CD4-positive, CD25-positive, alpha-beta regulatory T cell (primary cell): ENCODE measurements at regions not wholly inside any gene's neighbourhood (a gene's known extent, or its start where the extent isn't known, plus 50 kb on each side); places are given as distances from the start of the nearest gene placed in this dataset.
"Not testable (repeated sequence)": the region's sequence is repeated elsewhere in the genome, so short reads cannot be mapped to it uniquely, and the experiment has no call there.

Source experiments
- ATAC-seq, 2 donors: fragments of 150-1000 bp; cut with Tn5 transposase; one replicate each; pipeline ENCODE4 v1.10.0; 2021; ENCODE audit warnings: low read depth in 2 of 2, moderate number of reproducible peaks in 2 of 2, moderate library complexity in 1 of 2
- DNase-seq, 3 donors: peaks; one replicate each; pipeline versions ENCODE4 v3.0.0 to v3.0.0-alpha.2; 2012 to 2022; ENCODE audit warnings: mixed read lengths in 1 of 3
- H3K27ac ChIP-seq: one replicate; pipeline ENCODE4 v1.7.0; 2013; ENCODE audit warnings: mild to moderate bottlenecking, low read length; ENCODE audit not compliant: insufficient read depth, poor library complexity, severe bottlenecking
- H3K27me3 ChIP-seq: one replicate; pipeline ENCODE4 v1.7.0; 2013; ENCODE audit warnings: low read length; ENCODE audit not compliant: control insufficient read depth, insufficient read depth
- H3K36me3 ChIP-seq: one replicate; pipeline ENCODE4 v1.7.0; 2013; ENCODE audit warnings: mild to moderate bottlenecking, low read length, moderate library complexity; ENCODE audit not compliant: control insufficient read depth, insufficient read depth
- H3K4me1 ChIP-seq: 2 replicates; pipeline ENCODE4 v1.7.0; 2013; ENCODE audit warnings: mild to moderate bottlenecking, low read length; ENCODE audit not compliant: insufficient read depth, control insufficient read depth, poor library complexity, severe bottlenecking
- H3K4me3 ChIP-seq: one replicate; pipeline ENCODE4 v1.7.0; 2013; ENCODE audit warnings: low read depth, mild to moderate bottlenecking, low read length, moderate library complexity
- H3K9me3 ChIP-seq, 2 experiments: 1 replicate in 1 of 2; 2 replicates in 1 of 2; pipeline ENCODE4 v1.7.0; 2013; ENCODE audit warnings: low read length in 2 of 2, mild to moderate bottlenecking in 1 of 2, moderate library complexity in 1 of 2; ENCODE audit not compliant: control insufficient read depth in 2 of 2
- H3K27ac Mint-ChIP-seq, 3 donors: one replicate each; pipeline ENCODE4 v1.8.0; 2020 to 2022; ENCODE audit warnings: mild to moderate bottlenecking in 3 of 3, mixed read lengths in 3 of 3, moderate library complexity in 2 of 3
- H3K27me3 Mint-ChIP-seq: one replicate; pipeline ENCODE4 v1.8.0; 2022; ENCODE audit warnings: mild to moderate bottlenecking, mixed read lengths
- H3K36me3 Mint-ChIP-seq: one replicate; pipeline ENCODE4 v1.8.0; 2020; ENCODE audit warnings: mixed read lengths
- H3K4me1 Mint-ChIP-seq, 4 donors: one replicate each; pipeline ENCODE4 v1.8.0; 2020 to 2022; ENCODE audit warnings: mixed read lengths in 4 of 4, mild to moderate bottlenecking in 1 of 4
- H3K4me3 Mint-ChIP-seq, 4 donors: one replicate each; pipeline ENCODE4 v1.8.0; 2020 to 2022; ENCODE audit warnings: mild to moderate bottlenecking in 4 of 4, mixed read lengths in 4 of 4, moderate library complexity in 3 of 4
- H3K9me3 Mint-ChIP-seq, 7 donors: one replicate each; pipeline ENCODE4 v1.8.0; 2020 to 2022; ENCODE audit warnings: mixed read lengths in 7 of 7, mild to moderate bottlenecking in 3 of 7, moderate library complexity in 2 of 7

DNA sequence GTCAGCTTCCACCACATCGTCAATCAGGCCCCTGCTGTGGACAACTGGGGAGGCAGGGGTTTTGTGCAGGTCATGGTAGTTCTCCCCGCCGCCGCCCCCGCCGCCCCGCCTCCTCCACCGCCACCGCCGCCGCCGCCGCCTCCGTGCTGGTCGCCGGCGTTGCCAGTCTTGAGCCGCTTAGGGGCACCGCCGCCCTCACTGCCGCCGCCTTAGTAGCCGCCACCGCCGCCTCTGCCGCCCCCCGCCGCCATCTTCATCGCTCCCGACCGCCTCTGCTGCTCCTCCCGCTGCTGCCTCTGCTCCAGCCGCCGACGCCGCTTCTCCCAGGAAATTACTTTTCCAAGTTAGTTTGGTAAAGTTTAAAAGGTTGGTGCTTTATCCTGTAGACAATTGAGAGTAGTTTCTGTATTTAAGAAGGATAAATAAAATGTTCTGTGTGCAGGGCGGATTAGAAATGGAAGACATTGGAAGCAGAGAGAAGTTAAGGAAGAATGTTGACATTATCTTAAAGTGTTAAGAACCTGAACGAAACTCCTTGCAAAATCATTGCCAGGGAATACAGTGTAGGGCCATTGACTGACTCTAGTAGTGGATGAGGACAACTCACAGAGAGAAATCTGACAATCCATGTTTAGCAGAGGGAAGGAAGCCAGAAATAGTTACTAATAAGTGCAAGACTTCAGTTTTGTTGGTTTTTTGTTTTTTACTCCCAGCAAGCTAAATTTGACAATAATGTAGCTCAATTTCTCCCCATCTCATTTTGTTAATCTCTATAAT is 53.0 kb upstream of the GOLGA8A start:
- Mint-ChIP-seq H3K36me3 (no peaks in the 10 kb centered on the region), H3K27ac (no peak overlapping the region), H3K4me3 (peak overlapping the region in 1 of 4 donors; percentile 10), H3K9me3 (peaks cover 0 to 24% (median 9%) of the 10 kb centered on the region in 7 donors), H3K27me3 (peaks cover 65% of the 10 kb centered on the region), H3K4me1 (peaks cover 0 to 10% (median 3%) of the 10 kb centered on the region in 4 donors)
- DNase-seq (no peak), ATAC-seq (no peak)
- Histone ChIP-seq H3K36me3 (no peaks in the 10 kb centered on the region), H3K9me3 (peaks cover 6 to 10% of the 10 kb centered on the region in 2 experiments), H3K4me3 (no peak overlapping the region), H3K4me1 (peaks cover 4% of the 10 kb centered on the region), H3K27ac (no peak overlapping the region), H3K27me3 (peaks cover 34% of the 10 kb centered on the region)

- ATAC-seq, H3K36me3 Mint-ChIP-seq, H3K4me1 Mint-ChIP-seq, DNase-seq, H3K27ac ChIP-seq, H3K27ac Mint-ChIP-seq, H3K4me3 Mint-ChIP-seq, H3K4me3 ChIP-seq, H3K4me1 ChIP-seq, H3K36me3 ChIP-seq: not testable (repeated sequence)
- peaks cover 33% of the 10 kb centered on the region for H3K27me3 ChIP-seq
- Mint-ChIP-seq H3K27me3 (peaks cover 68% of the 10 kb centered on the region), H3K9me3 (peaks cover 0 to 24% (median 9%) of the 10 kb centered on the region in 7 donors)
- H3K9me3 ChIP-seq = peaks cover 6 to 10% of the 10 kb centered on the region in 2 experiments
These were observed 51.7 kb upstream of the GOLGA8A start for GRCh38 chr15:34488973-34489959.
